Endodermal cell (in vitro differentiated cells): ENCODE measurements at regions not wholly inside any gene's neighbourhood (a gene's known extent, or its start where the extent isn't known, plus 50 kb on each side); places are given as distances from the start of the nearest gene placed in this dataset.

ENCODE experiments used
- DNase-seq: peaks from one replicate; pipeline ENCODE4 v3.0.0-alpha.2; 2017
- H3K27ac ChIP-seq: 2 replicates; pipeline ENCODE4 v1.5.1; 2013; ENCODE audit warnings: mild to moderate bottlenecking, low read depth, low read length, moderate library complexity
- H3K27me3 ChIP-seq: 2 replicates; pipeline ENCODE4 v1.6.1; 2013; ENCODE audit warnings: mild to moderate bottlenecking, low read length, moderate library complexity; ENCODE audit not compliant: insufficient read depth, control insufficient read depth, poor library complexity, severe bottlenecking
- H3K36me3 ChIP-seq: 2 replicates; pipeline ENCODE4 v1.7.0; 2013; ENCODE audit warnings: mild to moderate bottlenecking, low read length, moderate library complexity; ENCODE audit not compliant: control insufficient read depth, insufficient read depth
- H3K4me1 ChIP-seq: one replicate; pipeline ENCODE4 v1.7.0; 2013; ENCODE audit warnings: low read length; ENCODE audit not compliant: control insufficient read depth, insufficient read depth
- H3K4me3 ChIP-seq: 2 replicates; pipeline ENCODE4 v1.5.1; 2013; ENCODE audit warnings: mild to moderate bottlenecking, low read length, moderate library complexity
- H3K9ac ChIP-seq: 2 replicates; pipeline ENCODE4 v1.6.1; 2013; ENCODE audit warnings: mild to moderate bottlenecking, low read length, moderate library complexity; ENCODE audit not compliant: poor library complexity, severe bottlenecking; ENCODE audit errors: extremely low read depth
- H3K9me3 ChIP-seq: 2 replicates; pipeline ENCODE4 v1.6.1; 2013; ENCODE audit warnings: mild to moderate bottlenecking, low read length, moderate library complexity; ENCODE audit not compliant: control insufficient read depth
- H3K27ac Mint-ChIP-seq: 2 replicates; pipeline ENCODE4 v1.8.0; 2020; ENCODE audit warnings: mixed read lengths
- H3K27me3 Mint-ChIP-seq: 2 replicates; pipeline ENCODE4 v1.8.0; 2021; ENCODE audit warnings: mild to moderate bottlenecking, mixed read lengths; ENCODE audit not compliant: insufficient read depth
- H3K36me3 Mint-ChIP-seq: 2 replicates; pipeline ENCODE4 v1.8.0; 2020; ENCODE audit warnings: low read depth, mixed read lengths
- H3K4me1 Mint-ChIP-seq: 2 replicates; pipeline ENCODE4 v1.8.0; 2020; ENCODE audit warnings: mixed read lengths
- H3K4me3 Mint-ChIP-seq: 2 replicates; pipeline ENCODE4 v1.8.0; 2020; ENCODE audit warnings: mild to moderate bottlenecking, moderate library complexity, mixed read lengths
- H3K9me3 Mint-ChIP-seq: 2 replicates; pipeline ENCODE4 v1.8.0; 2020; ENCODE audit warnings: mild to moderate bottlenecking, mixed read lengths
- WGBS, 2 experiments: methylation state at CpG; one replicate each; pipeline versions ENCODE4 v1.1.5 to v1.1.7; 2013; ENCODE audit warnings: missing lambda C conversion rate in 2 of 2, mixed read lengths in 1 of 2; ENCODE audit not compliant: insufficient coverage in 1 of 2, insufficient read length in 1 of 2; 5-methylcytosine and 5-hydroxymethylcytosine counted together
- TF ChIP-seq, protein P1 (sequence below): fragments of 200-600 bp; sonication (generic); conservative IDR thresholded peaks from 2 replicates; pipeline ENCODE4 v1.5.0; 2021; ENCODE audit warnings: antibody characterized with exemption, mild to moderate bottlenecking

DNA sequence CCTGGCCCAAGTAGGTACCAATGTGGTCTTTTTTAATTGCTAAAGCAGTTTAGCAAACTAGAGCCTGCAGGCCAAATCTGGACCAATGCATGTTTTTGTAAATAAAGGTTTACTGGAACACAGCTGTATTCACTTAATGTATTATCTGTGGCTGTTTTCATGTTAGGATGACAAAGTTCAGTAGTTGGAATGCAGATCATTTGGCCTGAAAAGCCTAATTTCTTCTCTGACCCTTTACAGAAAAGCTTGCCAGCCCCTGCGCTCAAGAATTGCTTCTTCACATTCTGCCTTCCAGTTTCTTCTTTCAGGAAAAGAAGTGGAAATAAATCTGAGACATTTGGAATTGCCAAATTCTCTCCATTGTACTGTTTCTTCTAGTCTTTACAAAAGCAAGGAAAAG, 90.0 kb upstream of the MC3R start:
- peaks cover 88% of the 10 kb centered on the region for H3K9me3 Mint-ChIP-seq
- 77% methylated on average over 1 of the region's 1 CpG; no CpG with 5 or more reads in 1 of the 2 experiments for WGBS, 2 experiments

DNA sequence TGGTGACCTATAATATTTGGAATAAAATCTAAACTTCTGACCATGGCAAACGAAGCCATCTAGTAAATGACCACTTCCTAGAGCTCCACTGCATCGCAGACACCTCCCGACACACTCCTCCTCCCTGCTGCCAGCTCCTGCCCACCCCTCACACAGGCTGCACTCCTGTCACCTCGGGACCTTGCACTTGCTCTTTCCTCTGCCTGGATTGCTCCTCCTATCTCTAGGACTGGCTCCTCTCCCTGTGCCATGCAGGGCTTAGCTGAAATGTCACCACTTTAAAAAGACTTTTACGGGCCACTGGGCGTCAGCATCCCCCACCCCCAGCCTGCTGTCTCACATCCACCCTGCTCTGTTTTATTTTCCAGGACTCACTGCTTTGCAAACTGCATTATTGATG, 87.6 kb upstream of the MC3R start:
- H3K9ac ChIP-seq = no peak overlapping the region
- H3K27ac ChIP-seq = no peak overlapping the region
- Mint-ChIP-seq H3K9me3 (peaks cover 89% of the 10 kb centered on the region), H3K27ac (no peak overlapping the region), H3K27me3 (no peaks in the 10 kb centered on the region), H3K4me3 (no peak overlapping the region), H3K4me1 (no peaks in the 10 kb centered on the region), H3K36me3 (peaks cover 2% of the 10 kb centered on the region)
- no peak overlapping the region for H3K4me3 ChIP-seq
- DNase-seq = no peak
- peaks cover 92% of the 10 kb centered on the region for H3K9me3 ChIP-seq
- TF ChIP-seq, protein P1, sequence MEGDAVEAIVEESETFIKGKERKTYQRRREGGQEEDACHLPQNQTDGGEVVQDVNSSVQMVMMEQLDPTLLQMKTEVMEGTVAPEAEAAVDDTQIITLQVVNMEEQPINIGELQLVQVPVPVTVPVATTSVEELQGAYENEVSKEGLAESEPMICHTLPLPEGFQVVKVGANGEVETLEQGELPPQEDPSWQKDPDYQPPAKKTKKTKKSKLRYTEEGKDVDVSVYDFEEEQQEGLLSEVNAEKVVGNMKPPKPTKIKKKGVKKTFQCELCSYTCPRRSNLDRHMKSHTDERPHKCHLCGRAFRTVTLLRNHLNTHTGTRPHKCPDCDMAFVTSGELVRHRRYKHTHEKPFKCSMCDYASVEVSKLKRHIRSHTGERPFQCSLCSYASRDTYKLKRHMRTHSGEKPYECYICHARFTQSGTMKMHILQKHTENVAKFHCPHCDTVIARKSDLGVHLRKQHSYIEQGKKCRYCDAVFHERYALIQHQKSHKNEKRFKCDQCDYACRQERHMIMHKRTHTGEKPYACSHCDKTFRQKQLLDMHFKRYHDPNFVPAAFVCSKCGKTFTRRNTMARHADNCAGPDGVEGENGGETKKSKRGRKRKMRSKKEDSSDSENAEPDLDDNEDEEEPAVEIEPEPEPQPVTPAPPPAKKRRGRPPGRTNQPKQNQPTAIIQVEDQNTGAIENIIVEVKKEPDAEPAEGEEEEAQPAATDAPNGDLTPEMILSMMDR = no peak
- H3K27me3 ChIP-seq = no peaks in the 10 kb centered on the region
- WGBS, 2 experiments = 70% methylated on average over 5 of the region's 6 CpGs
- no peaks in the 10 kb centered on the region for H3K36me3 ChIP-seq
- H3K4me1 ChIP-seq = no peaks in the 10 kb centered on the region

More for the DNA sequence above, 90.0 kb upstream of the MC3R start:
- H3K4me3 Mint-ChIP-seq = no peak overlapping the region
- Histone ChIP-seq H3K36me3 (no peaks in the 10 kb centered on the region), H3K4me3 (no peak overlapping the region), H3K4me1 (no peaks in the 10 kb centered on the region), H3K27me3 (no peaks in the 10 kb centered on the region), H3K9me3 (peaks cover 94% of the 10 kb centered on the region), H3K27ac (no peak overlapping the region), H3K9ac (no peak overlapping the region)
- H3K4me1 Mint-ChIP-seq = no peaks in the 10 kb centered on the region
- no peaks in the 10 kb centered on the region for H3K27me3 Mint-ChIP-seq
- no peak overlapping the region for H3K27ac Mint-ChIP-seq
- TF ChIP-seq, protein P1 = no peak
- DNase-seq = no peak
- peaks cover 2% of the 10 kb centered on the region for H3K36me3 Mint-ChIP-seq

DNA sequence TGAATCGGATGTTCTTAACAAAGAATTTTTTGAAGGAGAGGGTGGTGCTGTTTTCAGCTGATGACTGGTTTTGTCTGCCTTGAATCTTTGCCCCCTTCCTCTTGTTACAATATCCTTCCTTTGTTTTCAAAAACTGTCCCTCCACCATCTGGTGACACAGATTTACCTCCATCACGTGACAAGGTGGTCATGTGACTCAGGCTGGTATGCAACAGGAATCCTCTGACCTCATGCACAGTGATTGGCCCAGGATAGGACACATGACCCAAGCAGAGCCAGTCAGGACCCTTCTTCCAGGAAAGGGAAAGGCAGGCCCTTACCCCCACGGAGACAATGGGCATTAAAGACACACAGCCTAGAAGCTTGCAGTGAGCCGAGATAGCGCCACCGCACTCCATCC, 84.7 kb upstream of the MC3R start:
- peak; percentile 77 for DNase-seq
- Mint-ChIP-seq H3K4me3 (no peak overlapping the region), H3K9me3 (peaks cover 93% of the 10 kb centered on the region), H3K27ac (no peak overlapping the region), H3K4me1 (no peaks in the 10 kb centered on the region), H3K36me3 (no peaks in the 10 kb centered on the region), H3K27me3 (no peaks in the 10 kb centered on the region)
- no peaks in the 10 kb centered on the region for H3K4me1 ChIP-seq
- H3K9me3 ChIP-seq = peaks cover 82% of the 10 kb centered on the region
- H3K9ac ChIP-seq = no peak overlapping the region
- no peak overlapping the region for H3K27ac ChIP-seq
- H3K27me3 ChIP-seq = no peaks in the 10 kb centered on the region
- 0 to 57% methylated on average over 1 to 6 of the region's 6 CpGs for WGBS, 2 experiments
- no peaks in the 10 kb centered on the region for H3K36me3 ChIP-seq
- TF ChIP-seq, protein P1 = no peak
- no peak overlapping the region for H3K4me3 ChIP-seq
